HL-60 (cell line): ENCODE measurements at regions not wholly inside any gene's neighbourhood (a gene's known extent, or its start where the extent isn't known, plus 50 kb on each side); places are given as distances from the start of the nearest gene placed in this dataset.

ENCODE experiments used
- DNase-seq, 2 experiments: peaks; one replicate each; pipeline ENCODE4 v3.0.0-alpha.2; 2010 to 2020; ENCODE audit warnings: low read depth in 1 of 2, low spot score in 1 of 2
- H3K27ac ChIP-seq: fragments of 250-450 bp; sonication (Bioruptor Pico); replicated peaks from 2 replicates; pipeline ENCODE4 v1.5.1; 2020; ENCODE audit warnings: mild to moderate bottlenecking, moderate library complexity
- H3K27me3 ChIP-seq: fragments of 250-450 bp; sonication (Bioruptor Pico); 2 replicates; pipeline ENCODE4 v1.5.1; 2021; ENCODE audit warnings: mild to moderate bottlenecking, moderate library complexity; ENCODE audit not compliant: insufficient read depth, poor library complexity, severe bottlenecking
- H3K4me3 ChIP-seq: replicated peaks from 2 replicates; pipeline ENCODE4 v1.5.1; 2011; ENCODE audit warnings: mild to moderate bottlenecking, control low read depth, low read length; ENCODE audit not compliant: insufficient read depth
- GABPA ChIP-seq: IDR thresholded peaks from 2 replicates; pipeline ENCODE4 v1.6.1; 2012; ENCODE audit warnings: low read depth
- POLR2AphosphoS5 ChIP-seq: IDR thresholded peaks from 2 replicates; pipeline ENCODE4 v1.6.1; 2012; ENCODE audit warnings: low read depth
- SPI1 ChIP-seq: IDR thresholded peaks from 2 replicates; pipeline ENCODE4 v1.6.1; 2012; ENCODE audit warnings: low read depth, mild to moderate bottlenecking, borderline replicate concordance
- TF ChIP-seq, protein P1 (sequence below): IDR thresholded peaks from 2 replicates; pipeline ENCODE4 v1.6.1; 2012; ENCODE audit warnings: low read depth; ENCODE audit not compliant: insufficient replicate concordance
- TF ChIP-seq, protein P2 (sequence below): IDR thresholded peaks from one replicate; pipeline ENCODE4 v1.5.1; 2011; ENCODE audit warnings: low read length, control low read depth, inconsistent platforms; ENCODE audit not compliant: insufficient read depth

- TF ChIP-seq, protein P1, sequence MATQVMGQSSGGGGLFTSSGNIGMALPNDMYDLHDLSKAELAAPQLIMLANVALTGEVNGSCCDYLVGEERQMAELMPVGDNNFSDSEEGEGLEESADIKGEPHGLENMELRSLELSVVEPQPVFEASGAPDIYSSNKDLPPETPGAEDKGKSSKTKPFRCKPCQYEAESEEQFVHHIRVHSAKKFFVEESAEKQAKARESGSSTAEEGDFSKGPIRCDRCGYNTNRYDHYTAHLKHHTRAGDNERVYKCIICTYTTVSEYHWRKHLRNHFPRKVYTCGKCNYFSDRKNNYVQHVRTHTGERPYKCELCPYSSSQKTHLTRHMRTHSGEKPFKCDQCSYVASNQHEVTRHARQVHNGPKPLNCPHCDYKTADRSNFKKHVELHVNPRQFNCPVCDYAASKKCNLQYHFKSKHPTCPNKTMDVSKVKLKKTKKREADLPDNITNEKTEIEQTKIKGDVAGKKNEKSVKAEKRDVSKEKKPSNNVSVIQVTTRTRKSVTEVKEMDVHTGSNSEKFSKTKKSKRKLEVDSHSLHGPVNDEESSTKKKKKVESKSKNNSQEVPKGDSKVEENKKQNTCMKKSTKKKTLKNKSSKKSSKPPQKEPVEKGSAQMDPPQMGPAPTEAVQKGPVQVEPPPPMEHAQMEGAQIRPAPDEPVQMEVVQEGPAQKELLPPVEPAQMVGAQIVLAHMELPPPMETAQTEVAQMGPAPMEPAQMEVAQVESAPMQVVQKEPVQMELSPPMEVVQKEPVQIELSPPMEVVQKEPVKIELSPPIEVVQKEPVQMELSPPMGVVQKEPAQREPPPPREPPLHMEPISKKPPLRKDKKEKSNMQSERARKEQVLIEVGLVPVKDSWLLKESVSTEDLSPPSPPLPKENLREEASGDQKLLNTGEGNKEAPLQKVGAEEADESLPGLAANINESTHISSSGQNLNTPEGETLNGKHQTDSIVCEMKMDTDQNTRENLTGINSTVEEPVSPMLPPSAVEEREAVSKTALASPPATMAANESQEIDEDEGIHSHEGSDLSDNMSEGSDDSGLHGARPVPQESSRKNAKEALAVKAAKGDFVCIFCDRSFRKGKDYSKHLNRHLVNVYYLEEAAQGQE: no peak
- TF ChIP-seq, protein P2, sequence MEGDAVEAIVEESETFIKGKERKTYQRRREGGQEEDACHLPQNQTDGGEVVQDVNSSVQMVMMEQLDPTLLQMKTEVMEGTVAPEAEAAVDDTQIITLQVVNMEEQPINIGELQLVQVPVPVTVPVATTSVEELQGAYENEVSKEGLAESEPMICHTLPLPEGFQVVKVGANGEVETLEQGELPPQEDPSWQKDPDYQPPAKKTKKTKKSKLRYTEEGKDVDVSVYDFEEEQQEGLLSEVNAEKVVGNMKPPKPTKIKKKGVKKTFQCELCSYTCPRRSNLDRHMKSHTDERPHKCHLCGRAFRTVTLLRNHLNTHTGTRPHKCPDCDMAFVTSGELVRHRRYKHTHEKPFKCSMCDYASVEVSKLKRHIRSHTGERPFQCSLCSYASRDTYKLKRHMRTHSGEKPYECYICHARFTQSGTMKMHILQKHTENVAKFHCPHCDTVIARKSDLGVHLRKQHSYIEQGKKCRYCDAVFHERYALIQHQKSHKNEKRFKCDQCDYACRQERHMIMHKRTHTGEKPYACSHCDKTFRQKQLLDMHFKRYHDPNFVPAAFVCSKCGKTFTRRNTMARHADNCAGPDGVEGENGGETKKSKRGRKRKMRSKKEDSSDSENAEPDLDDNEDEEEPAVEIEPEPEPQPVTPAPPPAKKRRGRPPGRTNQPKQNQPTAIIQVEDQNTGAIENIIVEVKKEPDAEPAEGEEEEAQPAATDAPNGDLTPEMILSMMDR: no peak
- TF ChIP-seq SPI1 (no peak), GABPA (no peak), POLR2AphosphoS5 (no peak)
- no peak overlapping the region for H3K27ac ChIP-seq
These were observed 382.5 kb downstream of the NXPE2 start for GRCh38 chr11:115060840-115061239.

DNA sequence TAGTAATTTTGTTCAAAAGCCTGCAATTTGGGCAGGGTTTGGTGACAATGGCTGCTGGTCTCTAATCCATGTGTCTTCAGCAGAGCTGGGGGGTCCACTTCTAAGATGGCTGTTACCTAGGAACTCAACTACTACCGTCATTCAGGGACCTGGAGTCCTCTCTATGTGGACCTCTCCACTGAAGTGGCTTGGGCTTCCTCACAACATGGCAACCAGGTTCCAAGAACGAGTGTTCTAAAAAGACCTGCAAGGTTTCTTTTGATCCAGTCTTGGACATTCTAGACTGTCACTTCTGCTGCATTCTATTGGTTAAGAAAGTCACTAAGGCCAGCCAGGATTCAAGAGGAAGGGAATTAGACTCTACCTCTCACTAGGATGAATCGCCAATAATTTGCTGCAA is 387.0 kb downstream of the NXPE2 start:
- Histone ChIP-seq H3K4me3 (no peak overlapping the region), H3K27me3 (no peaks in the 10 kb centered on the region), H3K27ac (no peak overlapping the region)
- DNase-seq: no peak
- TF ChIP-seq, protein P1: no peak
- TF ChIP-seq, protein P2: no peak
- no peak for TF ChIP-seq POLR2AphosphoS5
- no peak for TF ChIP-seq SPI1
- TF ChIP-seq GABPA: no peak

More at GRCh38 chr11:115060840-115061239, 382.5 kb downstream of the NXPE2 start:
- Histone ChIP-seq H3K4me3 (no peak overlapping the region), H3K27me3 (no peaks in the 10 kb centered on the region)
- DNase-seq: no peak

DNA sequence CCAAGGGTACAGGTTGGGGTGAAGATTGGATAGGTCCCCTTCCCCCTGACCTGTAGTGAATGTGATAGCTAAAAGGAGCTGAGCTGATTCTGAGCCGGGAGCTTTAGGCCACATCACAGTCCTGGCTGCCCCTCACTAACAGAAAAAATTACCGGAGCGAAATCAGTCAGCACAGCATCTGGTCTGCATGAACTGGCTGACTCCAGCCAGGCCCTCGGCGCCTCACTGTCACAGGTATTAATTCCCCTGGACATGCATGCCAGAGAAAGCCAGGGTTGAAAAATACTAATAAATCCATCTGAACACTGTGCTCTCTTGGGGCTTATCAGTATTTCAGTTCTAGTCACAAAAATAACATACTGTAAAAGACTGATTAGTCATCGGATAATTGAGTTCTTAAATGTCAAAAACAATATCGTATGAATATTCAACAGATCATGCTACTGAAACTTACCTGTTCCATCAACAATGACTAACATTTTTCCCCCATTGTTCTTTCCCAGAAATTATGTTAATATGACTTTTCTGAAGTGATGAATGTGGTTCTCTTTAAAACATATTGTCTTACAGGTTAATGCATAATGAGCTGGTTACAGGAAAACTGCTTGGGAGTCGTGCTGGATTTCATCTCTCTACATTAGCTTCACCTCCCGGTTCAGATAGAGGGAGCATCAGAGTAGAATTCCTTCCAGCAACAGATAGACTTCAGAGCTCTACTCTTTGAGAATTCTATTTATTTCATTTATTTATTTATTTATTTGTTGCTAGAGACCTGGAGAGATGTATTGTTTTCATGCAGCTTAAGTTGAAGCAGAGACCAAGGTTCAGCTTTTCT is 387.7 kb downstream of the NXPE2 start:
- no peak for TF ChIP-seq POLR2AphosphoS5
- TF ChIP-seq SPI1: no peak
- TF ChIP-seq, protein P1: no peak
- no peak for TF ChIP-seq GABPA
- TF ChIP-seq, protein P2: no peak
- no peak overlapping the region for H3K27ac ChIP-seq
- no peaks in the 10 kb centered on the region for H3K27me3 ChIP-seq
- no peak for DNase-seq
- no peak overlapping the region for H3K4me3 ChIP-seq
